ENCODE measurements at regions not wholly inside any gene's neighbourhood (a gene's known extent, or its start where the extent isn't known, plus 50 kb on each side); places are given as distances from the start of the nearest gene placed in this dataset.

DNA sequence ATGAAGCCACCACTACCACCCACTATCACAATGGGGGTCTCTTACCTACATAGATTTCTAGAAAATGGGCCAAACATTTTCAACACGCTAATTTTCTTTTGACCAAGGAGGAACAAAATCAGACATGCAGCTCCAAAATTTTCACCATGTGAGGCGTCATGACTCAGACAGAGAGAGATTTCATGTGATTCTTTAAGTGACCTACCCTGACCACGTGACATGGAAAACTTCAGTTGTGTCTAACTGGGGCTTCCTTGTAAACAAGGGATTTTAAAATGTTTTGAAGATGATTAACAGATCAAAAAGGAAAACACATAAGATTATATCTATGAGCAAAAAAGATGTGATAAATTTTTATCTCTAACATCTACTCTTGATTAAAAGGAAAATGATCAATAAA lies 199.2 kb downstream of the TBXT start:
- DNase-seq (ENCODE audit: extremely low read depth in 1 of 11, low read depth in 9 of 11, low spot score in 4 of 11), result no peak

DNA sequence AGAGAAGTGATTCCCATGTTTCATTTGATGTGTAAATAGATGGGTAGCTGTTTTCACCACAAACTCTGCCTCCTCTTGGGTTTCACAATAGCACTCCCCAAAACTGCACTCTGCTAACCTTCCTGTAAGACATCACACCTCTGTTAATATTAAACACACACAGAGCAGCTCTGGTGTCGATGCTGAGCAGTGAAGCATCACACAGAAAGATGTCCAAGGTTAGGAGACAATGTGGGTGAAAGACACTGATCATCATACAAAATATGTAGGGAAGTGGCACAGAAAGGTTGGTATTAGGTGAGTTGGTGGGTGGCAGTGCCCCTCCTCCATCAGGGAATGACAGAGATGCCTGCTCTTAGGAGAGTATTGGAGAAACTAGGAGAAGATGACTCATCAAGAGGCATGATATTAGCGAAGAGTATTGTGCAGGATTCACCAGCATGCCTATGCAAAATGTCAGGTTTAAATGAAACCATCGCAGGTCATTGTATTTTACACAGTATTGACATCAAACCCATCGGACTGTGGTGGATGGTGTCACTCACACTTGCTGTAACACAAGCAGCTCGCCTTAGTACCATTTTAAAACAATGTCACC lies 199.7 kb downstream of the TBXT start:
- no peak for DNase-seq (ENCODE audit: extremely low read depth in 1 of 11, low read depth in 9 of 11, low spot score in 4 of 11)

DNA sequence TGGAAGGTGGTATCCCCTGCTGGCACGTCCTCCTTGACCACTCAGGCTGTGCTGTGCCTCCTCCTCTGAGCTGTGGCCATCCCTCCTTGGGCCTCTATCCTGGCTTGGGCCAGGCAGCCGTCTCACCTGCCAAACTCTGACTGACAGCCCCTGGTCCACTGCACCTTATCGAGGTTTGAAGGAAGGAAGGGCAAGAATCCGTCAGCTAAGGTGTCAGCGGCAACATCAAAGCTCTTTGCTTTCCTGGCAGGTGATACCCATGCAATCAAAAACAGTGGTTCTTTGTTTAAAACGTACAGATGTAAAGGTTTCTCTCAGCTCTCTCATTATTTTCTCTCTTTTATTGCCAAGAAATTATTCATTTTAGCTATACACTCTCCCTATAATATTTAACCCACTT lies 203.9 kb downstream of the TBXT start:
- DNase-seq (ENCODE audit: extremely low read depth in 1 of 11, low read depth in 9 of 11, low spot score in 4 of 11), result no peak

DNA sequence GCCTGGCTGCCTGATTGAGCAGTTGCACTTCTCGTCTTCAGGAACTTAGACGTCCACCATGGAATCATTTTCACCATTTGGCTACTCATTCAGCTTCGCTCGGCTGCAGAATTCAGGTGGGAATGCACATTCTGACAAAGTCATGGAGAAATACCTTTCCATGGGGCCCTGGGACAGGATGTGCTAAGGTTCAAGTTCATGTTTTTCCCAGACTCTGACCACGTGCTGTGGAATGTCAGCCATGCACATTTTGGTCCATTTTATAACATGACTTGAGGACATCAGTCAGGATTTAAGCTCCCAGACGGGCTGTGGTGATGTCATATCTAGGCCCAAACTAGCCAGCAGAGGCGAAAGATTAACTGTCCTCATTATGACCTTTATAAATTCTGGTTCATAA lies 205.3 kb downstream of the TBXT start:
- DNase-seq (ENCODE audit: extremely low read depth in 1 of 11, low read depth in 9 of 11, low spot score in 4 of 11), result no peak

DNA sequence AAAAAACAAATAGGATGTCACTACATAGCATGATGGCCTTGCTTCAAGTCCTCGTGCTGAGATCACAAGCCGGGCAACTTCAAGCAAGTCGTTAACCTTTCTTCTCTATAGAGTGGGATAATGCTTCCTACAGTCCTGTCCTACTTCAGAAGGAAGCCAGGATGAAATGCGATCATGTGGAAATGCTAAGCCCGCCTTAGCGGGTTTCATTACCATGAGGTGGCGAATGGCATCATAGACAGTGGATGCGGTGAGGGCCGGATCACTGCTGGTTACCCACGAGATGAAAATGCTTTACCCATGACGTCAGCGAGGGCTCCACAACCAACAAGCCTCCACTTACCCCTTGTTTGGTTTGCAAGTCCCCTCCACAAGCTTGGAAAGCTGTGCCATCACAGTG lies 206.4 kb downstream of the TBXT start:
- peak in 6 of 11 donors; percentile 5 to 38 (median 23) for DNase-seq (ENCODE audit: extremely low read depth in 1 of 11, low read depth in 9 of 11, low spot score in 4 of 11)

DNA sequence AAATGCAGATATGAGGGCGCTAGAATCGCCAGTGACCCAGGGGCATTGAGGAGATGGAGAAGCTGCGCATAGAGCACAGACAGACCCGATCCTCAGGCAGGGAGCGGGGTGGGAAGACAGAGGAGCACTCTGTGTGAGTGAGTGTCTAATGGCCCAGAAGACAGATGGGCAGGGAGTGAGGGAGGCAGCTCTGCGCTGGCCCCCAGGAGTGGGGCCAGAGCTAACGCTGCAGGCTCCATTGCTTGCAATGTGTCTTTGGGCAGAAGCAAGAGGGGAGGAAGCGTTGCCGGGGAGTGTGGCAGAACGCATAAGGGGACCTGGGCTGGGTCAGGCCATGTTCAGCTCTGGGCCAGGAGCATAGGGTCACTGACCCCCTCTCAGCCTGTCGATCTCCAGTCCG lies 207.0 kb downstream of the TBXT start:
- DNase-seq (ENCODE audit: extremely low read depth in 1 of 11, low read depth in 9 of 11, low spot score in 4 of 11), result no peak

DNA sequence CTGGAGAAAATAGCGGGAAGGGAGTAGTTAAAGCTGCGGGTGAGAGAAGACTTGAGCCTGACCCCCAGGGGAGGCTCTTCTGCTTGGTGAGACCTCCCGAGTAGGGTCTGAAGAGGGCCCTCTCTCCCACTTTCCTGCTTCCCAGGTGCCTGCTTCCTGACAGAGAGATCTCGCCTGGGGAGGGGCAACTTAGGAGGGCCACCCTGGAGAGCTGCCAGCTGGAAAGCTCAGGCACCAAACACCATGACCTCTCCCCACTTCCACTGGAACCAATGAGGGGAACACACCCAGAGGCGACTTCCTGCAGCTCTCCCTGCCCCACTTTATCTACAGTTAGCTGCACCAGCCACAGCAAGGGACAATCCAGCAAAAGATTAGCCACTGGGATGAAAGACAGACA lies 208.0 kb downstream of the TBXT start:
- DNase-seq (ENCODE audit: extremely low read depth in 1 of 11, low read depth in 9 of 11, low spot score in 4 of 11), result no peak

DNA sequence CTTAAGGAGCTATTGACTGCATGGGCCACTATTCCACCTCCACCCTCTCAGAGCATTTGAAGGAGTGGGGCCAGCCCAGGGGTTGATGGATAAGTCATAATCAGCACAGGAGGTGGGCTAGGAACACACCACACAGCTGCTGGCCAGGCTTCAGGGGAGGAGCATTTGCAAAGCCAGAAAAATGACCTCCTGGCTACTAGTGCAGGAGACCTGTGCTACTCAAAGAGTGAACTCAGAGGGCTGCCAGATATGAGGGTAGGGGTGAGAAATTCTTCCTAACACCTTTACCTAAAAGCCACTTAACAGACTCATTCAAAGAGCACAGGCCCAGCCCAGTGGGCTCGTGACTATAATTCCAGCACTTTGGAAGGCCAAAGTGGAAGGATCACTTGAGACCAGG lies 210.8 kb downstream of the TBXT start:
- no peak for DNase-seq (ENCODE audit: extremely low read depth in 1 of 11, low read depth in 9 of 11, low spot score in 4 of 11)

DNA sequence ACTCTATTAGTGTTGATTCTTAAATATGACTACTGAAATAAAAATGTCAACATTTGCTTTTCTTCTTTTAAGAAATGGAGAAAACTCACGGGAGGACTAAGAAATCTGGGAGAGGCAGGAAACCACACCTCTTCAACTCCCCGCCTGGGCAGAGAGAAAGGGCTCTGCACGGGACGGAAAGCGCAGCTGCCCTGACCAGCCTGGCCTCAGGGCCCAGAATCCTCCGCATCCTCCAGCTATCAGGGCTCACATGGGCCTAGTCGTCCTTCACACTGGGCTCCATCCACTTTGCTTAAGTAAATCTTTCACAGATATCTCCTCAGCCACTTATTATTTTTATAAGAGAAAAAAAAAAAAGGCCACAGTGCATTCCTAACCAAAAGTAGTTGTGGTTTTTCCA lies 215.1 kb downstream of the TBXT start:
- DNase-seq (ENCODE audit: extremely low read depth in 1 of 11, low read depth in 9 of 11, low spot score in 4 of 11), result no peak

DNA sequence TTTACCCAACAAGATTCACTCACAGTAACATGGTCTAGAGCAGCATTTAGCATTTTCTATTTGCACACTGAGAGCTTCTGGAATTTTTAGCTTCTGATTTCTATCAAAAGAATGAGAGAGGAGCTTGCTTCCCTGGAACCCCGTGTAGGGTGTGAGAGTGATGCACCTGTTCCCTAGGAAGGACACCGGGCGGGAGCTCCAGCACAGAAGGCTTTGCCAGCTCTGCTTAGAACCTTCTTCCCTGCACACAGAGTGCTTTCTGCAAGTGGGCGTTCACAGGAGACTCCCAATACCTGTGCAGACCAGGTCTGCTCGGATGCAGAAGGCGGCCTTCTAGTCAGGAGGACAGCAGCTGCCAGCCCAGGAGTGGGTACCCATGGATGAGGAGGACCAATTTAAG lies 217.3 kb downstream of the TBXT start:
- DNase-seq (ENCODE audit: extremely low read depth in 1 of 11, low read depth in 9 of 11, low spot score in 4 of 11), result no peak

DNA sequence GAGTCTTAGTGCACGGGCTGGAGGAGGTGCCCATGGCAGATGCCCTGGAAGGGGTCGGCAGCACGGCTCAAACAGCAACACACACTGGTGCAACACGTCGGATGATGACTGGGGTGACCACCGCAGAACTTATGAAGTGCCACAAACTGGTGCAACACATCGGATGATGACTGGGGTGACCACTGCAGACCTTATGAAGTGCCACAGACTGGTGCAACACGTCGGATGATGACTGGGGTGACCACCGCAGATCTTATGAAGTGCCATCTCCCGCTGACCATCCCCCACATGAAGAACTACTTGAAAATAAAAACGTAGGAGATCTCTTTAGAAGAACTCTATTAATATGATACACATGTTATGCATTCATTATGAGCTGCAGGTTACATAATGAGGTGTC lies 218.3 kb downstream of the TBXT start:
- DNase-seq (ENCODE audit: extremely low read depth in 1 of 11, low read depth in 9 of 11, low spot score in 4 of 11), result no peak

DNA sequence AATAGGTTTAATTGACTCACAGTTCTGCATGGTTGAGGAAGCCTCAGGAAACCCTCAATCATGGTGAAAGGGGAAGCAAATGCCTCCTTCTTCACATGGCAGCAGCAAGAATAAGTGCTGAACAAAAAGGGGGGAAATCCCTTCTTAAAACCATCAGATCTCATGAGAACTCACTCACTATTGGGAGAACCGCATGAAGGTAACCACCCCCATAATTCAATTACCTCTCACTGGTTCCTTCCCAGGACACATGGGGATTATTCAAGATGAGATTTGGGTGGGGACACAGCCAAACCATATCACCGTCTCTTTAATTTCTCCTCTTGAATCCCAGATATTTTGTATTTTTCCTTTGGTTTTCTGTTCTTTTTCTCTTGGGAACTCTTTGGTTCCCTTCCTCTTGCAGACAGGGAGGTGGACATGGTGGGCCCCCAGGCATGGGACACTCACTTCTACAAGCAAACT lies 223.6 kb downstream of the TBXT start:
- DNase-seq (ENCODE audit: extremely low read depth in 1 of 11, low read depth in 9 of 11, low spot score in 4 of 11), result no peak

DNA sequence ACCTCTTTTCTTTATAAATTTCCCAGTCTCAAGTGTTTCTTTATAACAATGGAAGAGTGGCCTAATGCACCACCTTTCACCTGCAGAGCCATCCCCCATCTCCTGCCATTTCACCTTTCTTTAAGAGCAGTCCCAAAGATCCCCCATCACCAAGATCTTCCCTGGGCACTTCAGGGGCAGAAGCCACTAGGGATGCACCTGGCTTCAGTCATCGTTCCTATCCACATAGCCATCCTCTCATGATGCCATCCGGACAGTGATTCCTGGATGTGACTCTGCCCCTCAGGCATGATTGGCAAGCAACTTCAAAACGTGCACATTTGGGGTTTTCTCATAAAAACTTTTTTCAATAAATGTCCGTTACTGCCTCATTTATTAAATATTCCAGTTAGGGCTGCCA lies 225.9 kb downstream of the TBXT start:
- DNase-seq (ENCODE audit: extremely low read depth in 1 of 11, low read depth in 9 of 11, low spot score in 4 of 11), result no peak

DNA sequence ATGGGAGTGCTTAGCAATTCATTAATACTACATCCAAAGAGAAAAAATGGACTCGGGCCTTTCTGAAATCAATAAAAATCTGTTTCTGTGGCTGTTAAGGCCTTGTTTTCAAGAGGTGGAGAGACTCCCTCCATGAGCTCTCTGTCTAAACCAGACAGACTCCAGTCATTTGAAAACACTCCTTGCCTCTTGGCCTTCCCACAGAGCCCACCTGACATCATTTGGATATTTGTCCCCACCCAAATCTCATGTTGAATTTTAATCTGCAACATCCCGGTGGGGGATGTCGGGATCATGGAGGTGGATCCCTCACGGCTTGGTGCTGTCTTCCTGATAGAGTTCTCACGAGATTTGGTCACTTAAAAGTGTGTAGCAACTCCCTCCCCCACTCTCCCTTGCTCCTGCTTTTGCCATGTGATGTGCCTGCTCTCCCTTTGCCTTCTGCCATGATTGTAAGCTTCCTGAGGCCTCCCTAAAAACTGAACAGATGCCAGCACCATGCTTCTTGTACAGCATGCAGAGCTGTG lies 226.3 kb downstream of the TBXT start:
- no peak for DNase-seq (ENCODE audit: extremely low read depth in 1 of 11, low read depth in 9 of 11, low spot score in 4 of 11)

DNA sequence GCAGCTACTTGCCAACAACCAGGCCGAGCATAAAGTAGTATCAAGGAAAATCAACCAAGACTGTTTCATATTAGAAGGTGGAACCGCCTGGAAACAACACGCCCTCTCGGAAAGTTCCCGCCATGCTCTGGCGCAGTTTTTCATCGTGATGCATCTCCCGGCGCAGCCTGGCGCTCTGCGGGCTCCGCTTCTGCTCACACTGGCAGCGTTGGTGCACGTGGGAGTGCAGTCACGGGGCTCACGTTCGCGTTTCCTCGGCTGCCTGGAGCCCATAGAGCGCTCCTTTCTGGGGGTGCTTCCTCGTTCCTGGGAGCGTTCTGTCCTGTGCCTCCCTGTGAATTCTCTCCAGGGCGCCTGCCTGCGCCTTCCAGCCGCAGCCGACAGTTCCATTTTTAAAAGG lies 227.3 kb downstream of the TBXT start:
- no peak for DNase-seq (ENCODE audit: extremely low read depth in 1 of 11, low read depth in 9 of 11, low spot score in 4 of 11)

DNA sequence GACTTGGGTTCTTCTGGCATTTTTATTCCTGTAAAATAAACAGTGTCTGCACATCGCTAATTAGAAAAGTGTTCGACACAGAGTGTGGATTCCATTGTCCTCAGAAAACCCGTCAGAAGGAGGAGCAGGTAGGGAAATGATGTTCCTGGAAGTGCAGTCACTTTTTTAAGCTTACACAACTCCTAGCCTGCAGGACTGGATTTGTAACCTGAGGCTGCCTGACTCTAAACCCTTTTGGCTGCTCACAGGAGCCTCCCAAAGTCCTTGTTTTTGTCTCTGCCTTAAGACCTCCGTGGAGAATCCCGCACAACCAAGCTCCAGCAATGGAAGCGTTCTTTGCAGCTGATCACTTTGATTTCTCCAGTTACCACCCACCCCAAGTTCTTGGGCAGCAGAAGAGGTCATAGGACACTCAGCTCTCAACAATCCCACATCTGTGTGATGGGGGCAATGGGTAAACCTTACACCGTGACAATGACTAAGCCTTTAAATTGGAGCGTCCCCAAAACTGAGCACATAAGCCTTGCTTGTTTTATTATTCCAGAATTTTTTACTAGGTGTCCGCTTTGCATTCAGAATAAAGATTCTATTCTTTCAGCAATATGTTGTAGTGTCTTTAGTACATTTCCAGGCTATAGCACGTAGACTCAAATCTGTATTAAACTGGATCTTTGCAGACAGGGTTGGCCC lies 227.9 kb downstream of the TBXT start:
- no peak for DNase-seq (ENCODE audit: extremely low read depth in 1 of 11, low read depth in 9 of 11, low spot score in 4 of 11)

DNA sequence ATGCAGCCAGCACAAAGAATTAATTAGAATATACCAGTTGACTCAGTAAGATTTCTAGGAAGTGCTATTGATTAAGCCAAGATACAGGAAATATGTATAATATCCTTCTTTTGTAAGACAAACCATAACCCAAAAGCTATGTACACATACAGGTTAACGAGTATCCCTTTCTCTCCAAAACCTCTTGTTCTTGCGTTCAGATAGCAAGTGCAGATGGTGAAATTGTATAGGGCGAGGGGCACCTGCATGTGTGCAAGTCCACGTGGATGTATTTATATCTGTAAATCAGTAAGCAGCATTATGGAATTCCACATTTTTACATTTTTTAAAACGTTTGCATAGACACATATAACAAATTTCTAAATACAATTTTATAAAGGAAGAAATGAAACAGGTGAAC lies 228.6 kb downstream of the TBXT start:
- DNase-seq (ENCODE audit: extremely low read depth in 1 of 11, low read depth in 9 of 11, low spot score in 4 of 11), result no peak

DNA sequence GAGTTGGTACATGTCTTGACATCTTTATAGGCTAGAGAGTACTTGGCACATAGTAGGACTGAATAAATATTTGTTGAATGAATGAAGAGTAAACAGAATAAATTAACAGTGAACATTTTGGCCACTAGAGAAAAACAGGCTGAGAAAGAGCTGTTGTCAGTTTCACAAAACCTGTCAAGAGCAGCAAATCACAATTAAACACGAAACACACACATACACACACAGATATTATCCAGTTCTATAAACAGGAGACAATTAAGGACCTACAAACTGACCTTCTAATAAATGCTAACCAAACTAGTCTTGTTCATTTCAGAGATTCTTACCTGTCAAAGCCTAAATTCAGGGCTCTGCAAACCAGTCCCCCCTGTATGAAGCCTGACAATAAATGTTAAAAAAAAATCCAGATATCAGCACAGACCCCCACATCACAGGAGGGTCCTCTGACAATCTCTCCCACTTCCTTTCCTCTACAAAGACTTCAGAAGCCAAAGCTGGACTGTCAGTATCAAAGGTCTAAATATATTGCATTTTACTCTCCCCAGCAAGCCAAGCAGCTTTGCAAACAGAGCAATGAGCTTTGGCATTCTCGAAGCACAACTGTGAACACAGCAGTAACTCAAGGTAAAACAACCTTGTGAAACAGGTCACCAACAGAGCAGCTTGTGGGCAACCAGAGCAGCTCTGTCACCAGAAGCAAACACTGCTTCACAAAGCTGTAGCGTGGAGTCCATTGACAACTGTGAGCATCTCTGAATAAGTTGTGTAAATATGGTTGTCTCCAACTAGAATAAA lies 229.9 kb downstream of the TBXT start:
- no peak for DNase-seq (ENCODE audit: extremely low read depth in 1 of 11, low read depth in 9 of 11, low spot score in 4 of 11)

DNA sequence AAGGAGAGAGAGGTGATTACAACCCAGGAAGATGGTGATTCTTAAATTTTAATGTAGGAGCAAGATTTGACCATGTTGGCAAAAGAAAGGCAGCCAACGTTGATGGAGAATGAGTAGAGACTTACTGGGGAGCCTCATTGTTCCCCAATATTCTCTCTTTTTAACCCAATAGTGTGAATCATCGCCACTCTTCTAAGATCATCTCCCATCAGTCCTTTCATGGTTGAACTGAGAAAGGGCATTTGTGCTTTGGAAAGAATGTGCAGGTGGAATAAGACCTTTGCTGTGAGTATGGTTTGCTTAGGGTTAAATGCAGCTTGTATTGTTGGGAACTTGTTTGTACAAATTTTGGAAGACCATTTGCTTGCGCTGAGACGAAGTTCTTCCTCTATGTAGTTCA lies 231.0 kb downstream of the TBXT start:
- DNase-seq (ENCODE audit: extremely low read depth in 1 of 11, low read depth in 9 of 11, low spot score in 4 of 11), result no peak

DNA sequence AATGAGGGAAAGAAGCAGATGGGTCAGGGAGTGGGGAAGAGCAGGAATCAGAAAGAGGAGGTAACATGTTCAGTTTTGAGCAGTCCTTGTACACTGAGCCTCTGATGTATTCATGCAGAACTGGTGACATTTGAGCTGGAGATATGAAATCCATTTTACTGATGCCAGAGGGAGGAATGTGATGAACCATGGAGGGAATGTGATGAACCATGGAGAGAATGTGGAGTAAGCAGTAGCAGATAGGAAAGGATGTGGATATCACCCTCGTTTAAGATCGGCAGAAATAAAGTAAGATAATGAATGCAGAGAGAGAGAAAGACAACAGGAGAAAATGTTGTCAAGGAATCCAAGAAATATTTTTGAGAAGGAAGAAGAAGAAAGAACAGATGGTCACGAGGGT lies 231.6 kb downstream of the TBXT start:
- no peak for DNase-seq (ENCODE audit: extremely low read depth in 1 of 11, low read depth in 9 of 11, low spot score in 4 of 11)

Data from renal cortex interstitium (tissue), 11 donors.